GM18870 (cell line): ENCODE measurements at regions not wholly inside any gene's neighbourhood (a gene's known extent, or its start where the extent isn't known, plus 50 kb on each side); places are given as distances from the start of the nearest gene placed in this dataset.
"Not testable (repeated sequence)": the region's sequence is repeated elsewhere in the genome, so short reads cannot be mapped to it uniquely, and the experiment has no call there.

Experiments
- ATAC-seq: cut with Tn5 transposase; IDR thresholded peaks from one replicate; pipeline ENCODE4 v1.9.1; 2021; ENCODE audit warnings: moderate library complexity; ENCODE audit not compliant: unreplicated experiment

DNA sequence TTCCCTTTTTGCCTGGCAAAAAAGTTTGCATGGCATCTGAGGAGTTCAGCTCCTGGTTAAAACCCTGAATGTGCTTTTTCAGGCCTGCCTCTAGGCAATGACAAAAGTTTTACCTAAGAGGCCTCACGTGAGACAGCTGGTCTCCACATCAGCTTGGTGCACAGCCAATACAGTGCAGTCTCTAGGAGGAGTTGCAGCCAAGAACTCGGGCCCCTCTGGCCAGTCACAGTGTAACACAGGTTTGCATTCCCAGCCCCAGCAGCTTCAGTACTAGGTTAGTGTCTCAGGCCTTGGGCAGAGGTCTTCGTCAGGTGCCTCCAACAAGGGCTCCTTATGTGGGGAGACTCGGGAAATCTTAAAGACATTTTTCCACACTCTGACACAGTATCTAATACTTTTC, 771.7 kb downstream of the SORCS1 start:
- no peak for ATAC-seq

DNA sequence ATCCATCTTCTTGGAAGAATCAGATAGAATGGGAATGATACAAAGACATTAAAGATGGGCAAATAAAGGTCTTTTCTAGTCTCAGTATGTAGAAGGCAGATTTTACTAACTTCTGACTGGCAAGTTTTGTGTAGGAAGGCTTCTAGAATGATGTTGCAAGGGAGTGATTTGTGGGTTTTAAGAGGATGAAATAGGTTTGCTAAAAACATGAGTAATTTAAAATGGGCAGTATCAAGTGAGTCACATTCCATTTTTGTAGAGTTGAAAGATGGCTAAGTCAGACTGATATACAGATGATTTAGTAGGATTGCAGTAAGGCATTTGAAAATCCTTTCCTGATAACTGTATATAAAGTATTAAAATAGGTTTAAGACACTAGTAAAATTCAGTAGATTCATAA, 777.4 kb downstream of the SORCS1 start:
- no peak for ATAC-seq

GRCh38 chr10:106384496-106384895, 780.0 kb downstream of the SORCS1 start:
- no peak for ATAC-seq

- no peak for ATAC-seq
Observed at GRCh38 chr10:106380706-106381105, 783.8 kb downstream of the SORCS1 start.

DNA sequence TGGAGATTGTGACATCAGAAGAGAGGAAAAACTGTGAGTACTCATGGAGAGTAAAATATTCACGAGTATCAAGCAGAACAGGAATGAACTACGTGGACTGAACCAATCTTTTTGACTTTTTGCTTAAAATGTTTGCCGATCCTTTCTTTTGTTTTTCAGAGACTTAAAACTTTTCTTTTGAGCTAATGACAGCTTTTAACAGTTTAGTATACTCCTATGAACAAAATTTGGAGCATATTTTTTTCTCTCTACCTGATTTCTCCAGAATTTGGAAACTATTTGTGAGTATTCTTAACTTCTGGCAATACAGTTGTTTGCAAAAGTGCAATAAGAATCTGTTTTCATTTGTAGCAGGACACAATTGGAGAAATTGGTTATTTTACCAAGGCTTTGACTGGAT, 786.3 kb downstream of the SORCS1 start:
- ATAC-seq: no peak

GRCh38 chr10:106370751-106371150, 793.8 kb downstream of the SORCS1 start:
- ATAC-seq: no peak

DNA sequence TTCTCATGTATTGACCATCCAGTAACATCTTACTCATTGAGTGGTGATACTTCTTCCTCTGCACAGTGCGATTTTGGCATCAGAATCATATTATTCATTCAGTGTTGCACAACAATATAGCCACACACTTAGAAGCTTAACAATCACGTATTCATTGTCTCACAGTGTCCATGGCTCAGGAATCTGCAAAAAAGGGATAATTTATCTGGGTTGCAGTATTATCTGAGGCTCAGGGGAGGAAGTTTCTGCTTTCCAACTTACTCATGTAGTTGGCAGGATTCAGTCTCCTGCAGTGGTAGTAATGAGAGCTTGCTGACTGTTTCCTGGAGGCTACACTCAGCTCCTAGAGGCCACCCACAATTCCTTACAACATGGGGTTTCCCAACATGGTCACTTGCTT, 803.6 kb downstream of the SORCS1 start:
- ATAC-seq: no peak

GRCh38 chr10:106355450-106355849, 809.1 kb downstream of the SORCS1 start:
- no peak for ATAC-seq

DNA sequence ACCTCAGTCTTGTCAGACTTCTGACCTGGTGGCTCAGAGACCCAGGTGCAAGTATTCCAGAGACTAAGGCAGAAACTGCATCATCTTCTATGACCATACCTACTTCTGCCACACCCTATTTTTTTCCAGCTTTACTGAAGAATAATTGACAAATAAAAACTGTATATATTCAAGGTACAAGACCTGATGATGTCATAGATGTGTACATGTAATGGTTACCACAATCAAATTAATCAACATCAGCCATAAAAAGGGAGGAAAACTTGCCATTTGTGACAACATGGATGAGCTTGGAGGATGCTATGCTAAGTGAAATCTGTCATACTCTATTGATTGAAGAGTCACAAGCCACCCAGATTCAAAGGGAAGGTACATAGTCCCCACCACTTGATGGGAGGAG, 815.6 kb downstream of the SORCS1 start:
- ATAC-seq: no peak

- ATAC-seq: no peak
Observed at GRCh38 chr10:106347547-106347946, 817.0 kb downstream of the SORCS1 start.

DNA sequence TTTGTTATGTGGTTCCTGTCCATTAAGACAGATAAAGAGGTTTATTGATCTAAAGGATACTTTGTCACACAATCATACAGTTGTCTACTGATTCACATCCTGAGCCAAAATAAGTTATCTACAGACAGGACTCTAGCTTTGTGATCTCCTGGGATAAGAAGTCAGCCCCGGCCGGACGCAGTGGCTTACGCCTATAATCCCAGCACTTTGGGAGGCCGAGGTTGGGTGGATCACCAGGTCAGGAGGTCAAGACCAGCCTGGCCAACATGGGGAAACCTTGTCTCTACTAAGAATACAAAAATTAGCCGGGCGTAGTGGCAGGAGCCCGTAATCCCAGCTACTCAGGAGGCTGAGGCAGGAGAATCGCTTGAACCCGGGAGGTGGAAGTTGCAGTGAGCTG, 821.0 kb downstream of the SORCS1 start:
- ATAC-seq: not testable (repeated sequence)

DNA sequence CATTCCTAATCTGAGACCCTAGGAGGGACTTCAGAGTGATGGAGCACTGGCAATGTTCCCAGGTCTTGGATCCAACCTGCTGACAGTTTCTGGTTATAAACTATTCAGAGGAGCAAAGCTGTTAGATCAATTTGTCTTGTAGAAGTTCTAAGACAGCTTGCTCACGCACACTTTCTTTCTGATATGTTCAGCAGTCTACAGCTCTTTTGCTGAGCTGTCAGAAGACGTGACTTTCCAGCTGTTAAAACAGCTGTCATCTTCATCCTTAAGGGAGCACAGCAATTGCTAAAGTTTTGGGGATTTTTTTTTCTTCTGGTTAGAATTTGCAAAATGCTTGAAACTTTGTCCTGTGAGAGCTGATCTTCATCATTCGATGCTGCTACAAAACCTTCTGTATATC, 823.1 kb downstream of the SORCS1 start:
- no peak for ATAC-seq

DNA sequence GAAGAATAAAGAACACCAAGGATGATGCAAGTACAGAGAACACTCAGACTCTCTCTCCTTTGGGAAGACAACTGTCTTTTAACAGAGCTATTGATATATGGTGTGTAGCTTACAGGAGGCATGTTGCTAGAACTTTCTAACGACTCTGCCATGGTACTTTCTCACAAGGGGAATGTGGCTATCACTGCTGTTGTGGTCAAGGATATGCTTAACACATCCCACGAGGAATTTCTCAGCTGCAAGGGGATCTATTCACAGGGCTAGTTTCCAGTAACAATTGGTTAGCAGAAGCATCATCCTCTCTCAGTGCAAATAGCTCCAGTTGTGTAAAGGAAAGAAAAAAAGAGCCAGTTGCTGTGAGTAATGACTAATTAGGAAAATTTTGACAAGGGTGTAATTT, 826.0 kb downstream of the SORCS1 start:
- ATAC-seq: no peak

- no peak for ATAC-seq
Observed at GRCh38 chr10:106336874-106337273, 827.6 kb downstream of the SORCS1 start.

DNA sequence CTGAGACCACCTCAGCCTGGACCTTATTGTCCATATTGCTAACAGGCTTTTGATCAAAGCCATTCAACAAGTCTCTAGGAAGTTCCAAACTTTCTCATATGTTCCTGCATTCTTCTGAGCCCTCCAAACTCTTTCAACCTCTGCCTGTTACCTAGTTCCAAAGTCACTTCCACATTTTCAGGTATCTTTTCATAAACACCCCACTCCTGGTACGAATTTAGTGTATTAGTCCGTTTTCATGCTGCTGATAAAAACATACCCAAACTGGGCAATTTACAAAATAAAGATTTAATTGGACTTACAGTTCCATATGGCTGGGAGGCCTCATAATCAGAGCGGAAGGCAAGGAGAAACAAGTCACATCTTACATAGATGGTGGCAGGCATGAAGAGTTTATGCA, 836.8 kb downstream of the SORCS1 start:
- no peak for ATAC-seq

DNA sequence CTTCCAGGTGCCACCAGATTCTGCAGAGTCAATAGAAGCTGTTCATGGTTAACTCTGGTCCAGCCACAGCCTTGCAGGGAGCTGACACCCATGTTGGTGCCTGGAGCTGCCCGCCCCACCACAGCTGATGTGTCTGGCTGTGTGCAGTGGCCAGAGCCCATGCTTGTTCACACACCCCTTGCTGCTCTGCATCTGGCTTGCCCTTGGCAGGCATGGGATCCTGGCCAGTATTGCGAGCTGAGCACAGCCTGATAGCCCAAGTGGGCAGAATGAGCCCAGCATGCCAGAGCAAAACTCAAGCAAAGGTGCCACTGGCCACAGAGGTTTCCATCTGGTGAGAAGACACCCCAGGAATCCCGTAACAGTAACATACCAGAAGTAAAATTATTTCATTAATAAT, 843.6 kb downstream of the SORCS1 start:
- no peak for ATAC-seq

GRCh38 chr10:106320078-106320477, 844.4 kb downstream of the SORCS1 start:
- ATAC-seq: no peak

GRCh38 chr10:106317554-106317953, 847.0 kb downstream of the SORCS1 start:
- no peak for ATAC-seq

GRCh38 chr10:106313041-106313440, 851.5 kb downstream of the SORCS1 start:
- ATAC-seq: no peak

GRCh38 chr10:106312087-106312486, 852.4 kb downstream of the SORCS1 start:
- ATAC-seq: no peak

DNA sequence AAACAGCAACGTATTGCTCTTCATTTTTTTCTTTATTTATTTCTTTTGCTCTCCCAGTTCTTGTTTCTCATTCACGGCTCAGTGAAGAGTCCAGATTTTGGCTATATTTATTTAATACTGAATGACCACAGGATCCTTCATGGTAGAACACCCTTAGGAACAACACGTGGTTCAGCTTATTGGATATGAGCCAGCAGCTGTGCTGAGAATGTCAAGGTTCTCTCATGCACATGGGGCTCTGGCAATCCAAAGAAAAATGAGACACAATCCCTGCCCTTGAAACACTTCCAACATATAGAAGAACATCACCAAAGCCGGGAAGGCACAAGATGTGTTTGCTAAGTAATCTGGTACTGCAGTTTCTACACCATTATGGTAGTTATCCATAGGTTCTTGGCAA, 852.9 kb downstream of the SORCS1 start:
- no peak for ATAC-seq

DNA sequence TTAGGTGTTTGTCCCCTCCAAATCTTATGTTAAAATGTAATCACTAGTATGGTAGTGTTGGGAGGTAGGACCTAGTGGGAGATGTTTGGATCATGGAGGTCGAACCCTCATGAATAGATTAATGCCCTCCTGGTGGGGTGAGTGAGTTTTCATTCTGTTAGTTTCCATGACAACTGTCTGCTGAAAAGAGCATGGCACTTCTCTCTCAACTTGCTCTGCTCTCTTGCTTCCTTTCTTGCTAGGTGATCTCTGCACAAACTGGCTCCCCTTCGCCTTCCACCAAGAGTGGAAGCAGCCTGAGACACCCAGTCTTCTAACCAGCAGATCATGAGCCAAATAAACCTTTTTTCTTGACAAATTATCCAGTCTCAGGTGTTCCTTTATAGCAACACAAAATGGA, 853.9 kb downstream of the SORCS1 start:
- ATAC-seq: no peak

DNA sequence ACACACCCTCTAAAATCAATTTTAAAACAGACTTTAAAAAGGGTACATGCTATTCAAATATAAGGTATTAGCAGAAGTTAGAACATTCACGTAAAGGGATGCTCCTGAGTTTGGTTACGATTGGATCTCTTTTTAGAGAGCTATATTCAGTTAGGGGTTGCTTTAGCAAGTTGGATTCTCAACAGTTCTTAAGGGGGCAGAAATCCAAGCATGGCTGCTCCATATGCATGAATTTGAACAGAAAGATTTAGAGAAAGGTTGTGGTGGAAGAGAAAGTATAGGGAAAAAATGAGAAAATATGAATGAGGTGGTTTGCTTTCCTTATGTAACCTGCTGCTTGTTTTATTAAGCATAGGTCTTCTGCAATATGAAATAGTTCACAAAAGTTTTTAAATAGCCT, 855.1 kb downstream of the SORCS1 start:
- ATAC-seq: no peak

DNA sequence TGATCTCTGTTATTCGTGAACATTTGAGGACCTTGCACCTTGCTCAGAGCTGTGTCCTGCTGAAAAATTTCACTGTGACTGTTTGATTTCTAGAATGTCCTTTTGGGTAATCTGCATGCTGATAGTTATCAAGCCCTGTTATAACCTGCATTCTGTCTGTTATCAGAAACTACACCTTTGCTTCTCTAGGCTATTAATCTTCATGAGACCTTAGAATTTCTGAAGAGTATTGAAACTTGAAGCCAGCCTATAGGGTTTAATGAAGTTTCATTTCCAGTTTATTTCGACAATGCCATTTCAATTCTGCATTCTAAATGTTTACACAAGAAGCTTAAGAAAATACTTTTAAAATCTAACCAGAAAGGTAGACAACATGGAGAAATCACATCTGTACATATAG, 856.2 kb downstream of the SORCS1 start:
- no peak for ATAC-seq
